Rectal smooth muscle tissue (tissue), 1 donor: ENCODE measurements at regions not wholly inside any gene's neighbourhood (a gene's known extent, or its start where the extent isn't known, plus 50 kb on each side); places are given as distances from the start of the nearest gene placed in this dataset.

Experiments
- H3K27ac ChIP-seq: one replicate; pipeline ENCODE4 v1.7.0; 2013; ENCODE audit warnings: low read depth, low read length, inconsistent platforms
- H3K27me3 ChIP-seq: one replicate; pipeline ENCODE4 v1.7.0; 2013; ENCODE audit warnings: low read length; ENCODE audit not compliant: control insufficient read depth, insufficient read depth
- H3K36me3 ChIP-seq: one replicate; pipeline ENCODE4 v1.7.0; 2013; ENCODE audit warnings: low read length; ENCODE audit not compliant: control insufficient read depth, insufficient read depth
- H3K4me1 ChIP-seq: one replicate; pipeline ENCODE4 v1.7.0; 2013; ENCODE audit warnings: low read length; ENCODE audit not compliant: control insufficient read depth, insufficient read depth
- H3K4me3 ChIP-seq: one replicate; pipeline ENCODE4 v1.7.0; 2013; ENCODE audit warnings: low read length
- H3K9ac ChIP-seq: one replicate; pipeline ENCODE4 v1.7.0; 2013; ENCODE audit warnings: low read length

GRCh38 chr13:71922194-71922593, 55.2 kb upstream of the DACH1 start:
- Histone ChIP-seq H3K27ac (no peak overlapping the region), H3K9ac (no peak overlapping the region), H3K4me3 (no peak overlapping the region), H3K27me3 (no peaks in the 10 kb centered on the region), H3K4me1 (no peaks in the 10 kb centered on the region), H3K36me3 (no peaks in the 10 kb centered on the region)
